Dermis blood vessel endothelial cell (primary cell): ENCODE measurements at regions not wholly inside any gene's neighbourhood (a gene's known extent, or its start where the extent isn't known, plus 50 kb on each side); places are given as distances from the start of the nearest gene placed in this dataset.

Experiments
- DNase-seq: peaks from one replicate; pipeline ENCODE4 v3.0.0; 2010

GRCh38 chr4:23741681-23742191 lies 148.1 kb downstream of the PPARGC1A start:
- no peak for DNase-seq

- DNase-seq = no peak
Observed at GRCh38 chr4:23737571-23737970, 152.3 kb downstream of the PPARGC1A start.

GRCh38 chr4:23736466-23736865 lies 153.4 kb downstream of the PPARGC1A start:
- no peak for DNase-seq

GRCh38 chr4:23734000-23734399 lies 155.8 kb downstream of the PPARGC1A start:
- no peak for DNase-seq

- DNase-seq = no peak
Observed at GRCh38 chr4:23733476-23733875, 156.4 kb downstream of the PPARGC1A start.

GRCh38 chr4:23730998-23731397 lies 158.8 kb downstream of the PPARGC1A start:
- no peak for DNase-seq

GRCh38 chr4:23728971-23729370 lies 160.9 kb downstream of the PPARGC1A start:
- no peak for DNase-seq

GRCh38 chr4:23728393-23728792 lies 161.5 kb downstream of the PPARGC1A start:
- no peak for DNase-seq

- no peak for DNase-seq
Observed at GRCh38 chr4:23720556-23720955, 169.3 kb downstream of the PPARGC1A start.

GRCh38 chr4:23718435-23718834 lies 171.4 kb downstream of the PPARGC1A start:
- DNase-seq = no peak

- DNase-seq = peak; percentile 3
Observed at GRCh38 chr4:23717528-23718248, 172.2 kb downstream of the PPARGC1A start.

GRCh38 chr4:23710298-23710697 lies 179.5 kb downstream of the PPARGC1A start:
- DNase-seq = no peak

GRCh38 chr4:23707652-23708026 lies 182.2 kb downstream of the PPARGC1A start:
- no peak for DNase-seq

- no peak for DNase-seq
Observed at GRCh38 chr4:23706972-23707651, 182.7 kb downstream of the PPARGC1A start.

- no peak for DNase-seq
Observed at GRCh38 chr4:23700197-23700596, 189.7 kb downstream of the PPARGC1A start.

GRCh38 chr4:23697722-23698121 lies 192.1 kb downstream of the PPARGC1A start:
- no peak for DNase-seq

GRCh38 chr4:23697001-23697528 lies 192.8 kb downstream of the PPARGC1A start:
- no peak for DNase-seq

GRCh38 chr4:23686169-23686897 lies 203.5 kb downstream of the PPARGC1A start:
- DNase-seq = no peak

- DNase-seq = no peak
Observed at GRCh38 chr4:23685471-23685870, 204.4 kb downstream of the PPARGC1A start.

- no peak for DNase-seq
Observed at GRCh38 chr4:23680671-23681518, 209.0 kb downstream of the PPARGC1A start.

- DNase-seq = no peak
Observed at GRCh38 chr4:23674694-23675093, 215.2 kb downstream of the PPARGC1A start.

GRCh38 chr4:23667659-23668058 lies 222.2 kb downstream of the PPARGC1A start:
- no peak for DNase-seq
